CD14-positive monocyte (primary cell): ENCODE measurements at regions not wholly inside any gene's neighbourhood (a gene's known extent, or its start where the extent isn't known, plus 50 kb on each side); places are given as distances from the start of the nearest gene placed in this dataset.

Experiments used
- DNase-seq, 3 donors: peaks; one replicate each; pipeline ENCODE4 v3.0.0-alpha.2; 2011 to 2022
- H2AFZ ChIP-seq: 2 replicates; pipeline ENCODE4 v1.6.0; 2012; ENCODE audit warnings: mild to moderate bottlenecking, low read depth, low read length, inconsistent platforms; ENCODE audit not compliant: insufficient read depth, poor library complexity, severe bottlenecking
- H3K27ac ChIP-seq, 2 donors: 1 replicate in 1 of 2; 2 replicates in 1 of 2; pipeline ENCODE4 v1.5.1; 2012 to 2013; ENCODE audit warnings: low read length in 2 of 2, control low read depth in 1 of 2, inconsistent platforms in 1 of 2, low read depth in 1 of 2, mild to moderate bottlenecking in 1 of 2
- H3K27me3 ChIP-seq, 2 donors: one replicate each; pipeline versions ENCODE4 v1.6.0 to v1.6.1; 2011 to 2013; ENCODE audit warnings: low read length in 2 of 2; ENCODE audit not compliant: control insufficient read depth in 2 of 2, insufficient read depth in 2 of 2
- H3K36me3 ChIP-seq, 2 donors: replicated peaks in 1 of 2; 1 replicate in 1 of 2; 2 replicates in 1 of 2; pipeline versions ENCODE4 v1.5.1 to v1.6.1; 2012 to 2013; ENCODE audit warnings: low read length in 2 of 2, control low read depth in 1 of 2, inconsistent platforms in 1 of 2, mild to moderate bottlenecking in 1 of 2; ENCODE audit not compliant: insufficient read depth in 2 of 2, control insufficient read depth in 1 of 2
- H3K4me1 ChIP-seq, 2 donors: 1 replicate in 1 of 2; 2 replicates in 1 of 2; pipeline versions ENCODE4 v1.5.1 to v1.6.1; 2012 to 2013; ENCODE audit warnings: low read length in 2 of 2, control low read depth in 1 of 2, inconsistent platforms in 1 of 2, mild to moderate bottlenecking in 1 of 2, moderate library complexity in 1 of 2; ENCODE audit not compliant: insufficient read depth in 2 of 2, control insufficient read depth in 1 of 2
- H3K4me2 ChIP-seq: replicated peaks from 2 replicates; pipeline ENCODE3; 2012; ENCODE audit warnings: low read length, moderate library complexity, mild to moderate bottlenecking; ENCODE audit not compliant: poor library complexity, severe bottlenecking; ENCODE audit errors: extremely low read depth
- H3K4me3 ChIP-seq, 3 experiments: fragments of 200-600 bp in 1 of 3; sonication (generic) in 1 of 3; replicated peaks in 1 of 3; 1 replicate in 2 of 3; 2 replicates in 1 of 3; pipeline ENCODE4 v1.5.1; 2011 to 2013; ENCODE audit warnings: low read length in 3 of 3, mild to moderate bottlenecking in 3 of 3, control low read depth in 2 of 3, low read depth in 2 of 3, inconsistent platforms in 1 of 3, moderate library complexity in 1 of 3
- H3K79me2 ChIP-seq: 2 replicates; pipeline ENCODE4 v1.6.0; 2012; ENCODE audit warnings: mild to moderate bottlenecking, control low read depth, inconsistent platforms, low read length, moderate library complexity; ENCODE audit not compliant: insufficient read depth
- H3K9ac ChIP-seq: 2 replicates; pipeline ENCODE4 v1.6.0; 2017; ENCODE audit warnings: low read length, mild to moderate bottlenecking; ENCODE audit not compliant: insufficient read depth, poor library complexity, severe bottlenecking
- H3K9me3 ChIP-seq, 2 donors: replicated peaks in 1 of 2; 1 replicate in 1 of 2; 2 replicates in 1 of 2; pipeline versions ENCODE4 v1.5.1 to v1.6.1; 2012 to 2013; ENCODE audit warnings: low read length in 2 of 2, control low read depth in 1 of 2; ENCODE audit not compliant: control insufficient read depth in 1 of 2, insufficient read depth in 1 of 2
- H4K20me1 ChIP-seq: 2 replicates; pipeline ENCODE4 v1.6.0; 2012; ENCODE audit warnings: mild to moderate bottlenecking, low read length, control low read depth, moderate library complexity; ENCODE audit not compliant: insufficient read depth
- H3K27ac Mint-ChIP-seq, 7 donors: one replicate each; pipeline ENCODE4 v1.8.0; 2020; ENCODE audit warnings: mild to moderate bottlenecking in 7 of 7, mixed read lengths in 7 of 7, moderate library complexity in 6 of 7, inconsistent platforms in 2 of 7
- H3K27me3 Mint-ChIP-seq, 3 donors: one replicate each; pipeline ENCODE4 v1.8.0; 2021 to 2022; ENCODE audit warnings: low read depth in 3 of 3, mild to moderate bottlenecking in 3 of 3, mixed read lengths in 3 of 3, moderate library complexity in 3 of 3, inconsistent platforms in 1 of 3
- H3K36me3 Mint-ChIP-seq, 2 donors: one replicate each; pipeline ENCODE4 v1.8.0; 2020; ENCODE audit warnings: mixed read lengths in 2 of 2, inconsistent platforms in 1 of 2, mild to moderate bottlenecking in 1 of 2
- H3K4me1 Mint-ChIP-seq: one replicate; pipeline ENCODE4 v1.8.0; 2020; ENCODE audit warnings: mild to moderate bottlenecking, mixed read lengths
- H3K4me3 Mint-ChIP-seq, 2 donors: one replicate each; pipeline ENCODE4 v1.8.0; 2020; ENCODE audit warnings: mild to moderate bottlenecking in 2 of 2, mixed read lengths in 2 of 2, moderate library complexity in 1 of 2
- H3K9me3 Mint-ChIP-seq, 7 donors: one replicate each; pipeline ENCODE4 v1.8.0; 2020 to 2022; ENCODE audit warnings: mixed read lengths in 7 of 7, mild to moderate bottlenecking in 6 of 7, moderate library complexity in 6 of 7, inconsistent platforms in 2 of 7
- CTCF ChIP-seq: fragments of 200-600 bp; IDR thresholded peaks from one replicate; pipeline ENCODE4 v1.8.0; 2022; ENCODE audit warnings: antibody characterized with exemption, mild to moderate bottlenecking
- WGBS: methylation state at CpG from one replicate; pipeline ENCODE4 v1.1.5; 2013; ENCODE audit warnings: missing lambda C conversion rate; ENCODE audit not compliant: insufficient coverage; 5-methylcytosine and 5-hydroxymethylcytosine counted together
- intact Hi-C, 2 donors: fragments of 100-400 bp; cut with micrococcal nuclease; formaldehyde crosslinking; loops; one replicate each; pipeline versions ENCODE4 v1.15.0 to v1.15.1; 2023

GRCh38 chr6:14309516-14309915 lies 191.9 kb downstream of the CD83 start:
- no peak overlapping the region for H3K27ac ChIP-seq
- no peaks in the 10 kb centered on the region for H3K9me3 ChIP-seq
- H3K9ac ChIP-seq, result no peak overlapping the region
- H3K36me3 ChIP-seq, result no peaks in the 10 kb centered on the region
- Mint-ChIP-seq H3K4me3 (no peak overlapping the region), H3K27ac (no peak overlapping the region), H3K27me3 (no peaks in the 10 kb centered on the region), H3K36me3 (no peaks in the 10 kb centered on the region), H3K9me3 (peaks cover 0 to 3% (median 0%) of the 10 kb centered on the region in 7 donors), H3K4me1 (peaks cover 15% of the 10 kb centered on the region)
- H3K4me1 ChIP-seq, result no peaks in the 10 kb centered on the region
- H3K4me2 ChIP-seq, result no peak overlapping the region
- no peak for DNase-seq
- no peak for TF ChIP-seq CTCF
- H2AFZ ChIP-seq, result no peak overlapping the region
- H3K27me3 ChIP-seq, result no peaks in the 10 kb centered on the region
- no CpG with 5 or more reads among the region's 4 CpGs for WGBS
- intact Hi-C loops, result no loop called here
- H3K79me2 ChIP-seq, result no peaks in the 10 kb centered on the region
- no peaks in the 10 kb centered on the region for H4K20me1 ChIP-seq
- H3K4me3 ChIP-seq, result no peak overlapping the region

GRCh38 chr6:14309951-14310445 lies 192.4 kb downstream of the CD83 start:
- no peak overlapping the region for H3K4me3 Mint-ChIP-seq
- H3K36me3 Mint-ChIP-seq, result no peaks in the 10 kb centered on the region
- H3K27ac Mint-ChIP-seq, result no peak overlapping the region
- H3K27me3 Mint-ChIP-seq, result no peaks in the 10 kb centered on the region
- Histone ChIP-seq H3K9me3 (no peaks in the 10 kb centered on the region), H3K27ac (no peak overlapping the region), H3K4me3 (no peak overlapping the region), H3K36me3 (no peaks in the 10 kb centered on the region), H3K27me3 (no peaks in the 10 kb centered on the region), H3K79me2 (no peaks in the 10 kb centered on the region), H3K9ac (no peak overlapping the region), H4K20me1 (no peaks in the 10 kb centered on the region), H2AFZ (no peak overlapping the region), H3K4me2 (no peak overlapping the region), H3K4me1 (no peaks in the 10 kb centered on the region)
- intact Hi-C loops, result no loop called here
- no CpG with 5 or more reads among the region's 7 CpGs for WGBS
- H3K4me1 Mint-ChIP-seq, result peaks cover 18% of the 10 kb centered on the region
- peaks cover 0 to 3% (median 0%) of the 10 kb centered on the region in 7 donors for H3K9me3 Mint-ChIP-seq
- DNase-seq, result no peak
- TF ChIP-seq CTCF, result no peak
